GM12891 (cell line): ENCODE measurements at regions not wholly inside any gene's neighbourhood (a gene's known extent, or its start where the extent isn't known, plus 50 kb on each side); places are given as distances from the start of the nearest gene placed in this dataset.
A peak's percentile ranks its signal among the peaks of the same experiment; 100 is the strongest.

Experiments
- PAX5 ChIP-seq: IDR thresholded peaks from 2 replicates; pipeline ENCODE4 v1.6.1; 2011; ENCODE audit warnings: low read length, moderate library complexity, mild to moderate bottlenecking; ENCODE audit not compliant: insufficient read depth, severe bottlenecking
- POLR2A ChIP-seq: IDR thresholded peaks from 2 replicates; pipeline ENCODE4 v1.6.1; 2011; ENCODE audit warnings: low read depth, low read length, control low read depth
- POLR2AphosphoS5 ChIP-seq: IDR thresholded peaks from 2 replicates; pipeline ENCODE4 v1.6.1; 2011; ENCODE audit warnings: low read depth, low read length, control low read depth
- POU2F2 ChIP-seq: IDR thresholded peaks from 2 replicates; pipeline ENCODE4 v1.6.1; 2011; ENCODE audit warnings: low read depth, mild to moderate bottlenecking, control low read depth, low read length, moderate library complexity
- SPI1 ChIP-seq: IDR thresholded peaks from 2 replicates; pipeline ENCODE4 v1.6.1; 2011; ENCODE audit warnings: low read depth, low read length, control low read depth
- TAF1 ChIP-seq: IDR thresholded peaks from 2 replicates; pipeline ENCODE4 v1.6.1; 2011; ENCODE audit warnings: low read depth, low read length, control low read depth

DNA sequence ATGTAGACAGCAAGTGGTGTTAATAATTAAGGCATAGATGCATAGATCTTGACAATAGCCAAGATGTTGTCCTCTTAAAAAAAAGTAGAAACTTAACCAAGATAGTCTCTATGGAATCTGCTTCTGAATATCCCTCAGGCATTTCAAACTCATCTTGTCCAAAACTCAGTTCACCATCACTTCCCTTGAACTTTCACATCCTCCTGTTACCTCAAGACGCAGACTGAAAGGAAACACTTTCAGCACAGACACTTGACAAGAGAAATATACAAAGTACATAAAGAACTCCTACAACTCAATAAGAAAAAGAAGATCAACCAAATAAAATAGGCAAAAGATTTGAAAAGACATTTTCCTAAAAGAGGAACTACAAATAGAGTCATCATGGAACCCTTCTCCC is 451.1 kb downstream of the FOXO1 start:
- TF ChIP-seq POLR2A (no peak), POLR2AphosphoS5 (no peak), POU2F2 (no peak), TAF1 (no peak), SPI1 (peak; percentile 40; the same call in 1 of the 2 replicates), PAX5 (no peak)
